NCI-H446 (cell line): ENCODE measurements at regions not wholly inside any gene's neighbourhood (a gene's known extent, or its start where the extent isn't known, plus 50 kb on each side); places are given as distances from the start of the nearest gene placed in this dataset.
"Not testable (repeated sequence)": the region's sequence is repeated elsewhere in the genome, so short reads cannot be mapped to it uniquely, and the experiment has no call there.

ENCODE experiments used
- DNase-seq, 2 experiments: peaks; one replicate each; lab custom pipeline; 2025; lab: John Stamatoyannopoulos, UW

DNA sequence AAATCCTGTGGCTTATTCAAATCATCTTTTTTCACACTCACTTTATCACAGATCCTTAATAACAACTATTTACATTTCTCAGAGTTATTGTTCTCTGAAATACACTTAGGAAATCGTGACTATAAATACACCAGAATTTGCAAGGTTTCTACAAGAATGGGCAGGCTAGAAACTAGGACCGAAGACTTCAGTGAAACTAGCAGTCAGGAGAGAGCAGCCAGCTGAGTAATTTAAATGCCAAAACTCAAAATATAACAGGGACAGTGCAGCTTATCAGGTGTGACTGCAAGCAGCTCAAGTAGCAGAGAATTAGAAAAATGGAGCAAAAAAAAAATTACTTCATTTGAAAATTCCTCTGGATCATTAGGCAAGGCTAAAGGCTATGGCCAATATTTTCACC lies 719.3 kb upstream of the ZNF608 start:
- DNase-seq = no peak

DNA sequence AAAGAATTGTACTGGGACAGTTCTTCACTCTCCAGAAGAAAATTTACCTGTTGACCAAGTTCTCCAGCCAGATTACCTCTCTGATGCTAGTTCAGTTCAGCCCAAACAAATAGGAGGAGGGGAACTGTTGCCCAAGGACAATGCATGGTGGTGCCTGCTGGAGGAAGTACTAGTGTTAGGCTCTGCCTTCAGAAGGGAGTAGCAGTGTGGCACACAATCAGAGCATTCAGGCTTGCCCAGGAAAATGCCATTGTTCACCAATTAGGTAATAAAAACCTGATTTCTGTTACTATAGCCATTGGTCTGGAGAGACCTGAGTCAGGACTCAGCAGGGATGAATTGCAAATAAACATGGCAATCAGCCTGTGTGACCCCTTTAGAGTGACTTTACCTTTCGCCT lies 720.8 kb upstream of the ZNF608 start:
- no peak for DNase-seq

DNA sequence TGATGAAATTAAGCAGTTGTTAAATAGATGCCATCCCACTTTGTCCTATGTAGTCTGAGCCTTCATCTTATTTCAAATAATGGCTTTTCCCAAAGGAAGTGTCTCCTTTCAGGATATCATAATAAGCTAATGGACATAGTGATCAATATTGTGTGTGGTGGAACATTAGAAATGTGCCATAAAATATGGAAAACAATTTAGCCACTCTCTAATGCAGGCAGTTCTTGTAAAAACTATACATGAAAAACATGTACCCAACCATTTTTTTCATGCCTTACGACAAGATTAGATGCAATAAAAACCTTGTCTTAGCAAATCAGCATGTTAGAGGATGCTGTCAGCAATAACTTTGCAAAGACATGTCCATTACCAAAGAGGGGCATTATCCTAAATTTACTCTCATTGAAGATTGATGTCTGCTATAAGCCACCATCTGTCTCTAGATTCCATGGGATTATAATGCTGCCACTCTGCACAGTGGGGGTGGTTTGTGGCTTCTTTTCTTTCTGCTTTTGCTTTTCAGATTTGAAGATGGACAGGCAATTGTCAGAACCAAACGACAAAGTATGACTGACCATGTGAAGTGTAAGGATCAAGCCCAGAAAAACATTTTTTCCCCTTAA lies 724.0 kb upstream of the ZNF608 start:
- DNase-seq = no peak

DNA sequence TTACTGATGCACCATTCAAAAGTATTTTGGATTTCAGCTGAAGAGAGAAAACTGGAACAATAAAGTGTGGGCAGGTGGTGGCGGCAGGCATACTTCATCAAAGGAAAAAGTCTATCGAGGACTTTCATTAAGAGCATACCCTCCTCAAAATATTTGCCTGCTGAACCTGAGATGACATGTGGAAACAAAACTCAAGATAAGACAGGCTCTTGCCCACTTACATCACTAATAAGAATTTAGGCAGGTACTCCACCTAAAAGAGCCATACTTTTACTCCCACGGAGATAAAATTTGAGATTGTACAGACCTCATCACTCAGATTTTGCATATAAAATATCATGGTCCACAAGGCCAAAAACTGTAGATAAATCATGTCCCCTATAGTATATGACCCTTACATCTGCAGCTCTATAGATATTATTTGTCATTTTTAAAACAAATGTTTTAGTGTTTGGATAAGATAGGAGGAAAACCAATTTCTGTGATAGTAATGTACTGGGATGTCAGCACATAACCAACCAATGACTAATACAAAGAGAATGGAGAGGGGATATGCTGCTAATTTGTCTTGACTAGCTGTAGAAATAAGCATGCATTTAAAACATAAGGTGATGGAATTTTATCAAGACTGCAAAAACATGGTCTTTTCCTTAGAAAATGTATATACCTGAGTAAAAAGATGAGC lies 730.6 kb upstream of the ZNF608 start:
- DNase-seq = no peak

DNA sequence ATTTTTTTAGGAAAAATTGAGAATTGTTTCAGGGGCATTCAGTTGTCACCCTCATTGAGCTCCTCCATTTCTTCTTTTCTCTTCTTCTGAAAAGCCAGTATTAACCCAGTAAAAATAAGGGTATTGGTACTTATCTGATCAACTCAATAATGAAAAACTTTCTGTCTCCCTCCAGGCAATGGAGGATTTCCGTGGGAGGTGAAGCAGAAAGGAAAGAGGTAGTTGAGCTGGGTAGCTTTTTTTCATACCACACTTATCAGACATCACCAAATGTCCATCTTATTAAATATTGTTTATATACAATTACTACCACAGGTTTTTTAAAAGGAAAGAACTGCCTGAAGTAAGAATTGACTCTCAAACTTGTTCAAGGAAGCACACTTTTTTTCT lies 731.1 kb upstream of the ZNF608 start:
- no peak for DNase-seq

DNA sequence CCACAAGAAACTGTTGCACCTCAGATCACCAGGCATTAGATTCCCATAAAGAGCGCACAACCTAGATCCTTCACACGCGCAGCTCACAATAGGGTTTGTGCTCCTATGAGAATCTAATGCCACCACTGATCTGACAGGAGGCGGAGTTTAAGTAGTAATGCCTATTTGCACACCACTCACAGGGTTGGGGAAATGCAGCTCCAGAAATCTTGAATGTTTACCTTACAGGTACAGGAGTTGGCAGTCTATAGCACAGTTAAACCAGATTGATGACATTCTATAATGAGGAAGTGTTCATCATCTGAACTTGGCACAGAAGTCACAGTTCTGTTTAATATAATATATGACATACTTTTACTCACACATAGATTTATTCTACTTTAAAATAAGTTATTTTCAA lies 732.2 kb upstream of the ZNF608 start:
- DNase-seq = no peak

DNA sequence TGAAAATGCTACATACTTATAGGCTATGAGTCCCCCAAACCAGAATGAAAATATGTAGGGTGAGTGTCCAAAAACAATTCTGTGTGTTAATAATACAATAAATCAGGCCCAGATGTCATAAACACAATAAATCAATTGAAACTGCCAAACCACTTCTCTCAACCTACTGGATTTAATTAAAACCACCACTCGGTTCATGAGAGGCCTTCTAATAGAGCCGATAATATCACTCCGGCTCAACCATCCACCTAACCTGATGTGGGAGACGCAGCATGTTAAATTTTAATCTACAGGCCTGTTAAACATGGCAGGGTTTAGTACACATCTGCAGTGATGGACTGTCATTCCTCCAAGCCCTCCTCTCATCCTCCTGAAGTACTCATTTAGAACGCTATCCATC lies 734.5 kb upstream of the ZNF608 start:
- no peak for DNase-seq

DNA sequence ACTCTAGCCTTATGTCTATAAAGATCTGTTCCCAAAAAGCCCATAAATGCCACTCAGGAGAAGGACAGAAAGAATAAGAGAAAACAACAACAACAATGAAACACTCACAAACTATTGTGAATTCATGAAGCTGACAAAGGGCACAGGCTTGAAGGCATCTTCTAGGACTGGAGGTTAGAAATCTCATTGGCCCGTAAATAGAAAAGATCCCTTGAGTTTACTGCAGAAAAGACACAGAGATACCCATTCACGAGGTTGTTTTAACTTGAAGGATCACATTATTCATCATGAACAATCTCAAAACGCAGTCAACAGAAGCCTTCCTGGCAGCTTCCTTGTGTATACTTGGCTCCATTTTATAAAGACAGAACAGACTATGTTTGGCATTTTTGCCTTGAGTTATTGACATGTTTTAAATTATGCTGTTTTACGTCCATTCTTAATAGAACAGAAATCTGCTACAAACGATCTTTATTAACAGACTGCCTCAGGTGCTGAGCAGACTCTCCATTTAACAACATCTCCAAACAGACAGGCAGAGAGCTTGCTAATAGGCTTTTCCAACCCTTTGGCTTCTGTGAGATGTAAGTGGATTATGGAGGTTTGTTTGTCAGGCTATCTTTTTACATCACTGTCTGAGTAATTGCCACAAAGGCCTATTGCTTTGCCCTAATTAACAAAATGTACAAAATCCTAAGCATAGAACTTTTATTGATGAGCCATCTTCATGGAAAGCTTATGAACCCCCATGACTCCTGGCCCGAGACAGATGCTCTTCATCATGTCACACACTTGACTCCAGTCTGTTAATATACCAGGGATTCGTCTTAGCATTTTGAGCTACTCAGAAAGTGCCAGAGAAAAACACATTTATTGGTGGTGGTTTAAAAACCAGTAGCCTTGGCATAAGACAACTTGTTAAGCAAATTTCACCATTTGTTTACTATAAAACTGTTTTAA lies 735.3 kb upstream of the ZNF608 start:
- DNase-seq = peak in 1 of 2 experiments; percentile 49

DNA sequence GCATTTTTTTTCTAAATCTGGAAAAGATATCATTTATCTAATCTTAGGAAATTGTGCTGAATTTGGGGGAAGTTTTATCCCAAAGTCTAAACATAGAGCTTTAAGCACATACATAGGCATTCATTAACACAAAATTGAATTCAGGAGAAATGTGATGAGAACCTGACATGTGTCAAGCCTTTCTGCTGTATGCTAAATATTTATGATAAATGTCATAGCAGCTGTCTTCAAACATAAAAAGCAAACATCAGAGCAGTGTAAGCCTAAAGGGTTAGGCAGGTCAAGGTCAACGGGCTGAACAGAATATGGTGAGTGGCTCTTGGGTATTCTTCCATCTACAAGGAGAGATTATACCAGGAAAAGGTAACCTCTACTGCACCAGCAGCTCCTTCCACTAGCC lies 737.2 kb upstream of the ZNF608 start:
- no peak for DNase-seq

DNA sequence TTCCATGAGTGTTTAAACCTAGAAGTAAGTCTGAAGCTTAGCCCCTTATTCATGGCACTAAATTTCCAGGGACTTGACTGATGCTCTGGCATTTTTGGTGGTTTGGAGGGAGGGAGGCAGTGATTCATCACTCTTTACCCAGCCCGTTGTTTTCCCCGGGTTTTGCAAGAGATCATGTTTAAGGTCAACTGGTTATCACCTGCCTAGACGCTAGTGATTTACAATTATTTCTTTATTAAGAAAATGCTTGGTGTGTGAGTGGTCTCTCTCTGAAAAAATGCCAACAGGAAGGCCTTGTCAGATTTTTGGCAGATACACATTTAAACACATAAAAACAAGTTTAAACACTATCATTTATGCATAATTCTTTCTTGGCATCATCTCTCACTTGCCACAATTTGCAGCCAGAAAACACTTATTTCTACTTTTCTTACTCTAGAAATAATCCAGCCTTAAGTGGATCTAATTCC lies 737.9 kb upstream of the ZNF608 start:
- no peak for DNase-seq

DNA sequence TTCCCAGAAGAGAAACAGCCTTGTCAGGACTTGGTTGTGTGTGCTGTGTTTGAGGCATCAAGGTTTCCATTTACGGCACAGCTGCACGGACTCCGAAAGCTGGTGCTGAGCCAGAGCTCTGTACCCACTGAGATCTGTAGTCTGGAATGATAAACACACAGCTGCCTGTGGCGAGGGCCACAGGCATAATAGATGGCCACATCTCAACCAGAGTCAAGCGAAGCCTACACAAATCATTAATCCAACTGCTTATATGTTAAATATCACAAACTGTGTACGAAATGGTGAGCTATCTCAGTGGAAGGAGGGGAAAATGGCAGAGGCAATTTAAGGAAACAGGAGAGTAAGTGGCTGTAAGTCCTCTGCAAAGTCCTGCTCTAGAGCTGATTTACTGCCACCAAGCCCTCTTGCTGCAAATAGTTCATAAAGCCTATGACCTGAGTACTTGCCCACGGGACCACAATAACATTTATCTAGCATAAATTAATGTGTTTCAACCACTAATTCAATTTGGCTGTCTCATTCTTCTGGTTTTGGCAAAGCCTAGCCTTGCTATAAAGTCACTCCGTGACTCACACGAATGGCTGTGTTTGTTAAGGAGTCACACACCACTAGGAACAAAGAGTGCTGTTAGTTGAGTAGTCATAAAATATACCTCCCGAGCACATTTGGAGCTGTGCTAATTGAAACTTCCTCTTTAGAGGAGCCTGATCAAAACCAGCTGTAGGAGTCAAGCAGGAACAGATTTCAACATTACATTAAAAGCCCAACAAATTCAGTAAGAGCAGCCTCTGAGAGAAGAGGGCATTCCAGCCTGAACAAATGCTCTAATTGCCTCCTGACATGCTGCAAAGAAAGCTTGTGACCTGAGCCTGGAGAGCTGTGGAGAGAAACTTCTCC lies 738.6 kb upstream of the ZNF608 start:
- peak; percentile 52 to 82 for DNase-seq

DNA sequence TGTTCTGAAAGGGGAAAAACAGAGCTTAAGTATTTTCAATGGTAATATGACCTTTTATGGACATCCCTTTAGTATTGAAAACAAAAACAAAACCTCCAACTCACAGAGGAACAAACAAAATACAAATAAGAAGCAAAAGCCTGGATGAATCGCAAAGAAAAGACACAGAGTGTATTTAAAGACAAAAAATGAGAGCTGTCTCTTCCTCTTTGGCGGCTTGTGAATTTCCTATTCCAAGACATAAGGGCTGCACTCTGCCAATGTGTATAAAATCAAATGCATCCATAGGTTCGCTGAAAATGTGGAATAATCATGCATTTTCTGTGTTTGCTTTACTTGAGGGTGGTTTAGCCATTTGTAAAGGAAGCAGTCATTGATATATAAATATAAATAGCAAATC lies 739.3 kb upstream of the ZNF608 start:
- no peak for DNase-seq

DNA sequence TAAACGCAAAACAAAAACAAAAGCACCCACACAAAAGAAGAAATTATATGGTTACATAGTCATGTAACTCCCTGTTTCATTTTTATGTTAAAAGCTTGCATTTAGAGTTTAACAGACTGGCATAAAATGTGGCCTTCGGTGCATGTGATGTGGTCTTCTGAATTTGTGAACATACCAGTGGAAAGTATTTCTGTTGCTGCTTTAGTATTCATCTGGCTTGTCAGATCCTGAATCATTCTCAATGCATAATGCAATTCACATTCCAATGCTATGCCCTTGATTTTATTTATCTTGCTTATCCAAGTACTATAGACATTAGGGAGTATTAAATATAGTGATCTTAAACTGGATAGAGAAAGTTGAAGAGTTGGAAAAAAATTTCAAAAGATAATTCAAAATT lies 740.2 kb upstream of the ZNF608 start:
- DNase-seq = no peak

DNA sequence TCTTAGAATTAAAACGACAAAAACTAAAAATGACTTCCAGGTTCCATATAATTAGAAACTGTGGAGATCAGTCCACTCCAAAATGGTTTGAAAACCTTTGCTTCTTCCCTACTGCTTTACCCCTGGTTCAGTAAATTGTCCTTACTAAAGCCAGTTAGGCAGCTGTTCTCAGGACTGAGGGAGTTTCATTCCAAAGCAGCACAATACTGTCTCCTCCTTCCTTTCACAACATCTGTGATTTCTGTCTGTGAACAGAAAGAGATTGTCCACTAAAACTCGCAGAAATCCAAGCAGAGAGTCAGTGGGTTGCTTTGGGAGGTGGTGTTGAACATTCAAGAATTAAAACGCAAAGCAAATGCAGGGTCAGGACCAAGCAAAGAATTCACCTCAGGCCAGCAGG lies 740.8 kb upstream of the ZNF608 start:
- DNase-seq = no peak

DNA sequence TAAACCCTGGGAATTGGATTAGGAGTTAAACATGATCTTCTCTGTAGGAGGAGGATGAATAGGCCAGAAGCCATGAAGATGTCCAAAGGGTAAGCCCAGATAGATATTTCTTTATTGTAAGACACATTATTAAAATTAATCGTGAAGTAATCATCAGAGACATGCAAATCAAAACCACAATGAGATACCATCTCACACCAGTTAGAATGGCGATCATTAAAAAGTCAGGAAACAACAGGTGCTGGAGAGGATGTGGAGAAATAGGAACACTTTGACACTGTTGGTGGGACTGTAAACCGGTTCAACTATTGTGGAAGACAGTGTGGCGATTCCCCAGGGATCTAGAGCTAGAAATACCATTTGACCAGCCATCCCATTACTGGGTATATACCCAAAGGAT lies 741.2 kb upstream of the ZNF608 start:
- not testable (repeated sequence) for DNase-seq

DNA sequence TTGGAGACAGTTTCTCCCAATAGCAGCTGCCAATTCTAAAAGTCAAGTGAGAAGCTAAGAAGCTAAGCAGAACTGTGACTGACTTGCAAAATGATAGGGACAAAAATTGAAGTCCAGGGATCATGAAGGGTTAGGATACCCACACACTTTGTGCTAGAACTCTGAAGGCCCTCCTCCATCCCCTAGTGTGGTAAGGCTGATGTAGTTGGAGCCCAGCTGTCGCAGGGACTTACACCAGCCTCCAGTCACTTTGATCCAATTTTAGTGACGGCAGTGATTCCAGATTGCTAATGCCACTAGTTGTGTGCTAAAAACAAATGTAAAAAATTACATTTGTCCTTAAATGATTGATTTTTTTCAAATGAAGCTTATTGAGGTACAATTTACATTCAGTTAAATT lies 742.7 kb upstream of the ZNF608 start:
- no peak for DNase-seq

DNA sequence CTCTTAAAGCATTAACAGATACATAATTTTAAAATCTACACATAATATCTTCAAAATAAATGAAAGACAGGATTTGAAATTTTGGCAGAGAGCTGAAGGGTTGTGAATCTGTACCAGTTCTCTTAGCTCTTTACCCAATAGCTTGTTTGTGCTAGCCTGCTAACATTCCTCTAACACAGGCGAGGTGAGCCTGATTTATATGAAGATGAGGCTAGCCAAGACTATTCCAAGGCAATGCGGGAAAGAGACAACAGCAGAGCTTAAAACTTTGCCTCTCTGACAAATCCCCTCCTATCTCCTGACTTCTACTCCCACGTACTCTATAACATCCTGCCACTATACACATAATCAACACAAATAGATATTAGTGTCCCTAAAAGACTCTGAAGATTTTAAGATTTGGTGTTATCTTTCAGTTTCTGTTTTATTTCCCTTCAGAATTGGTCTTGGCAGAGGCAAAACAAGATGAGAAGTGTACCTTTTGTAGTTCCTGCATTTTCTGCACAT lies 745.6 kb upstream of the ZNF608 start:
- DNase-seq = no peak

DNA sequence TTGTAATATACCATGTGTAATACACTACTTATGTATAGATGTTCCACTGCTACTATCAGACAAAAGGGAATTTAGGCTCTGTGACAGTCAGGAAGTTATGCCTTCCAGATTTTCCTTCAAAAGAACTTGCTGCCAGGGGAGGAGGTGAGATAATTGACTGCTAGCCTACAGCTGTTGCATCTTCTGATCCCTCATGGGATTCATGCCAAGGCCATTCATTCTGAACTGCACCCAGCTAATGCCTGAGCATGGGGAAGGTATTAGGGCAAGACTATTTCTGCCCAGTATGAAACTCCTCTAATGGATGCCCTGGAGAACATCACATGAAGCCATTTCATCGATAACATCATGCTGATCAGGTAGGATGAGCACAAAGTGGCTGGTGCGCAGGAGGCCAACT lies 746.5 kb upstream of the ZNF608 start:
- DNase-seq = peak in 1 of 2 experiments; percentile 29

DNA sequence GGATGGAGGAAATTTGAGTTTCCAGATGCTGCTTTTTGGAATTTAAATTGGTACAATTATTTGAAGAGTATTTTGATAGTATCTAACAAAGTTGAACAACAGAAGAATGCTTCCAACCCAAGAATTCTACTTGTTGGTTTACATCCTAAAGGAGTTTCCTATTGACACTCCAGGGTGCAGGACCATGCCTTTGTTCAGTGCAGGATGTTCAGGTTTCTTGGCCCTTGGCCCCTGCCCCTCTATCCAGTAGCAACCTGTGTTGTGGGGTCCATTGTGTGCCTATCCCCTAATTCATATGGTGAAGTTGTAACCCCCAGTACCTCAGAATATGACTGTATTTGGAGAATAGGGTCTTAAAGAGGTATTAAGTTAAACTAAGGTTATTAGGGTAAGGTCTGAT lies 750.0 kb upstream of the ZNF608 start:
- no peak for DNase-seq

DNA sequence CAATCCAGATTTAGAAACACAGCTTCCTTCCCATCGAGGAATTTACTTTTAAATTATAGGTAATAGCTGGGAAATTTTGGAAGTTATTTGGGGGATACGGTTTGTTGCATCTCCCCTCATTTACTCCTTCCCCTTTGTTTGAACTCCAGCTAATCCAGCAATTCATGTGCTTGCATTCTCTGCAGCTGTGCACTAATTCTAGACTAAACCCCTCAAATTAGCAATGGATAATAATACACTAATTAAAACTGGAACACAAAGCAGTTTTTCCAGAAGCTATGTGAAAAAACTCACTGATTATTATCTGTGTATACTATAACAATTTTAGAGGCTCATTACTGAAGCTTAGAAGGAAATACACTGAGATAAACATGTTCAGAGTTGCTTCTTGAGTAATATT lies 751.2 kb upstream of the ZNF608 start:
- no peak for DNase-seq

DNA sequence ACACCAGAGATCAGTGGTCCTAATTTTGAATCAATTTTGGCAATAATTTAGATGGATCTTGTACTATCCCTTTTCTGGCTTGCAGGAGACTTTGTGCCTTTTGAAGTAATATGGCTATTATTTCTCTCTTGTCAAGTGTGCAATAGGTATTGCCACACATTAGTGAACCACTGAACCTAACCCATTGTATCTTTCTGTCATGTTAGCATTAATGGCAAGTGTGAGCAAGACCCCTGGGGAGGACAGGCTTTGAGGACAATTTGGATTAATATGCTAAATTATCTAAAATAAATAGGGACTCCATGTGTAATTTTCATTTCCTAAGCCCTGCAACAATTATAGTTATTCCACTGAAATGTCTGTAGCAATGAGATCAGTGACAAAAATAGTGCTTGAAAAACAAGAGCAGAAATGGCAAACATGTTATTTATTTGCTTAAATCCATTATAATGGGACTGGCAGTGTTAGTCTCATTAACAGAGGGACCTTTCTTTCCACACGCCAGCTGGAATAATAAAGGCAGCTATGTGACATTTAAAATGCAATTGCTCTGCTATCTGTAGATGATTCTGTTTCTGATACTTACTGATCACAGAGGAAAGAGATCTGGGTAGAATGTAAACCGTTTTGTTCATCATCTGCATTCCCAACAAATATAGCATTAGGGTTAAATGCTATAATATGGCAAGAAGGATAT lies 753.3 kb upstream of the ZNF608 start:
- no peak for DNase-seq
